GM23338 (cell line): ENCODE measurements at regions not wholly inside any gene's neighbourhood (a gene's known extent, or its start where the extent isn't known, plus 50 kb on each side); places are given as distances from the start of the nearest gene placed in this dataset.

Source experiments
- ATAC-seq: fragments of 200-7000 bp; cut with Tn5 transposase; 3 replicates; pipeline ENCODE4 v1.9.1; 2020
- DNase-seq: peaks from one replicate; pipeline ENCODE4 v3.0.0-alpha.2; 2015; ENCODE audit warnings: low spot score
- H2AFZ ChIP-seq: fragments of 200-600 bp; sonication (generic); 2 replicates; pipeline ENCODE4 v1.8.0; 2016; ENCODE audit warnings: antibody characterized with exemption, mild to moderate bottlenecking, moderate library complexity
- H3F3A ChIP-seq: fragments of 200-600 bp; sonication (generic); replicated peaks from 2 replicates; pipeline ENCODE4 v1.8.0; 2017; ENCODE audit warnings: antibody characterized with exemption, mixed run types, low read depth
- H3K27ac ChIP-seq: fragments of 200-600 bp; sonication (generic); 2 replicates; pipeline ENCODE4 v1.6.1; 2016; ENCODE audit warnings: low read depth
- H3K27me3 ChIP-seq: fragments of 200-600 bp; sonication (generic); 2 replicates; pipeline ENCODE4 v1.8.0; 2016; ENCODE audit warnings: mild to moderate bottlenecking, mixed run types, moderate library complexity; ENCODE audit not compliant: insufficient read depth
- H3K36me3 ChIP-seq: fragments of 200-600 bp; sonication (generic); 2 replicates; pipeline ENCODE4 v1.8.0; 2016; ENCODE audit warnings: mild to moderate bottlenecking; ENCODE audit not compliant: insufficient read depth
- H3K4me1 ChIP-seq: fragments of 200-600 bp; sonication (generic); 2 replicates; pipeline ENCODE4 v1.8.0; 2016; ENCODE audit warnings: mild to moderate bottlenecking, moderate library complexity; ENCODE audit not compliant: insufficient read depth
- H3K4me2 ChIP-seq: fragments of 200-600 bp; sonication (generic); 2 replicates; pipeline ENCODE4 v1.7.1; 2017; ENCODE audit warnings: mixed run types
- H3K4me3 ChIP-seq: fragments of 200-600 bp; sonication (generic); 2 replicates; pipeline ENCODE4 v1.6.1; 2016; ENCODE audit warnings: mixed run types
- H3K79me2 ChIP-seq: fragments of 200-600 bp; sonication (generic); replicated peaks from 2 replicates; pipeline ENCODE4 v1.8.0; 2017; ENCODE audit warnings: mild to moderate bottlenecking; ENCODE audit not compliant: insufficient read depth
- H3K9me2 ChIP-seq: fragments of 200-600 bp; sonication (generic); 2 replicates; pipeline ENCODE4 v1.8.0; 2017; ENCODE audit not compliant: insufficient read depth
- H4K20me1 ChIP-seq: fragments of 200-600 bp; sonication (generic); replicated peaks from 2 replicates; pipeline ENCODE4 v1.8.0; 2017; ENCODE audit warnings: mild to moderate bottlenecking; ENCODE audit not compliant: insufficient read depth
- H3K27ac Mint-ChIP-seq: 2 replicates; pipeline ENCODE4 v1.8.0; 2020; ENCODE audit warnings: inconsistent platforms, mild to moderate bottlenecking, moderate library complexity, mixed read lengths
- H3K27me3 Mint-ChIP-seq: 3 replicates; pipeline ENCODE4 v1.8.0; 2022; ENCODE audit warnings: low read depth, mild to moderate bottlenecking, moderate library complexity, mixed read lengths, inconsistent platforms; ENCODE audit not compliant: insufficient read depth, poor library complexity
- H3K36me3 Mint-ChIP-seq: 3 replicates; pipeline ENCODE4 v1.8.0; 2021; ENCODE audit warnings: low read depth, mild to moderate bottlenecking, inconsistent platforms, moderate library complexity, mixed read lengths
- H3K4me1 Mint-ChIP-seq: 3 replicates; pipeline ENCODE4 v1.8.0; 2020; ENCODE audit warnings: mild to moderate bottlenecking, inconsistent platforms, mixed read lengths
- H3K4me3 Mint-ChIP-seq: 3 replicates; pipeline ENCODE4 v1.8.0; 2021; ENCODE audit warnings: moderate library complexity, mild to moderate bottlenecking, inconsistent platforms, mixed read lengths
- H3K9me3 Mint-ChIP-seq: 3 replicates; pipeline ENCODE4 v1.8.0; 2020; ENCODE audit warnings: moderate library complexity, mild to moderate bottlenecking, inconsistent platforms, mixed read lengths
- CREB1 ChIP-seq: fragments of 250-450 bp; sonication (Bioruptor Pico); IDR thresholded peaks from 2 replicates; pipeline ENCODE4 v1.5.0; 2020; ENCODE audit warnings: low read depth, mild to moderate bottlenecking, moderate library complexity
- CTCF ChIP-seq, 2 experiments: fragments of 200-600 bp in 1 of 2; sonication (generic) in 1 of 2; conservative IDR thresholded peaks; 2 replicates each; pipeline versions ENCODE4 v1.5.1 to v1.6.1; 2016 to 2017; ENCODE audit warnings: antibody characterized with exemption in 2 of 2, low read depth in 2 of 2, mild to moderate bottlenecking in 2 of 2, moderate library complexity in 1 of 2
- ETS1 ChIP-seq: IDR thresholded peaks from 2 replicates; pipeline ENCODE4 v1.6.1; 2016; ENCODE audit warnings: antibody characterized with exemption
- EZH2 ChIP-seq: fragments of 200-600 bp; sonication (generic); IDR thresholded peaks from one replicate; pipeline ENCODE4 v1.8.0; 2017; ENCODE audit warnings: antibody characterized with exemption, mild to moderate bottlenecking, low read depth; ENCODE audit not compliant: unreplicated experiment
- EZH2phosphoT487 ChIP-seq: fragments of 200-600 bp; sonication (generic); IDR thresholded peaks from one replicate; pipeline ENCODE4 v1.8.1; 2018; ENCODE audit warnings: antibody characterized with exemption; ENCODE audit not compliant: unreplicated experiment
- JUNB ChIP-seq: IDR thresholded peaks from one replicate; pipeline ENCODE4 v1.6.1; 2016; ENCODE audit warnings: antibody characterized with exemption; ENCODE audit not compliant: unreplicated experiment
- NANOG ChIP-seq: IDR thresholded peaks from 2 replicates; pipeline ENCODE4 v1.6.1; 2016; ENCODE audit warnings: antibody characterized with exemption, borderline replicate concordance
- POLR2AphosphoS5 ChIP-seq: IDR thresholded peaks from 2 replicates; pipeline ENCODE4 v1.6.1; 2016; ENCODE audit warnings: antibody characterized with exemption, low read depth
- REST ChIP-seq: IDR thresholded peaks from one replicate; pipeline ENCODE4 v1.6.1; 2018; ENCODE audit warnings: antibody characterized with exemption; ENCODE audit not compliant: unreplicated experiment
- STAT1 ChIP-seq: IDR thresholded peaks from one replicate; pipeline ENCODE4 v1.6.1; 2016; ENCODE audit warnings: antibody characterized with exemption; ENCODE audit not compliant: unreplicated experiment
- ZNF114 ChIP-seq: fragments of 250-450 bp; sonication (Bioruptor Pico); IDR thresholded peaks from 2 replicates; pipeline ENCODE4 v1.5.0; 2020; ENCODE audit warnings: mild to moderate bottlenecking, moderate library complexity
- ZNF331 ChIP-seq: fragments of 250-450 bp; sonication (Bioruptor Pico); IDR thresholded peaks from 2 replicates; pipeline ENCODE4 v1.5.0; 2020; ENCODE audit warnings: low read depth, mild to moderate bottlenecking, moderate library complexity
- ZNF462 ChIP-seq: fragments of 250-450 bp; sonication (Bioruptor Pico); IDR thresholded peaks from 2 replicates; pipeline ENCODE4 v1.5.0; 2020; ENCODE audit warnings: mild to moderate bottlenecking, moderate library complexity

GRCh38 chr4:123666486-123666885 is 269.9 kb downstream of the SPRY1 start:
- Histone ChIP-seq H3K9me2 (no peaks in the 10 kb centered on the region), H3K27me3 (no peaks in the 10 kb centered on the region), H3K79me2 (no peaks in the 10 kb centered on the region), H3K4me3 (no peak overlapping the region), H3K4me1 (no peaks in the 10 kb centered on the region), H3K27ac (no peak overlapping the region), H3F3A (no peaks in the 10 kb centered on the region), H3K4me2 (no peak overlapping the region), H4K20me1 (no peaks in the 10 kb centered on the region), H2AFZ (no peak overlapping the region), H3K36me3 (no peaks in the 10 kb centered on the region)
- H3K27me3 Mint-ChIP-seq, result no peaks in the 10 kb centered on the region
- H3K9me3 Mint-ChIP-seq, result peaks cover 15% of the 10 kb centered on the region; the same call in 2 of the 3 replicates
- ATAC-seq (no peak), DNase-seq (no peak)
- H3K36me3 Mint-ChIP-seq, result peaks cover 10% of the 10 kb centered on the region
- no peak for TF ChIP-seq EZH2phosphoT487
- TF ChIP-seq ZNF331, result no peak
- TF ChIP-seq CREB1 (CRISPR knock-in tag), result no peak
- no peak for TF ChIP-seq ZNF462 (CRISPR knock-in tag)
- TF ChIP-seq JUNB, result no peak
- TF ChIP-seq EZH2, result no peak
- TF ChIP-seq NANOG, result no peak
- no peak for TF ChIP-seq STAT1
- no peak for TF ChIP-seq ZNF114 (CRISPR knock-in tag)
- TF ChIP-seq POLR2AphosphoS5, result no peak
- no peak for TF ChIP-seq CTCF (conservative IDR thresholded peaks at IDR 0.05; ENCODE audit: low read depth in 2 of 2)
- no peak for TF ChIP-seq REST
- TF ChIP-seq ETS1, result no peak
- H3K4me3 Mint-ChIP-seq, result no peak overlapping the region
- H3K4me1 Mint-ChIP-seq, result no peaks in the 10 kb centered on the region
- H3K27ac Mint-ChIP-seq, result no peak overlapping the region
